ENCODE measurements at regions not wholly inside any gene's neighbourhood (a gene's known extent, or its start where the extent isn't known, plus 50 kb on each side); places are given as distances from the start of the nearest gene placed in this dataset.

GRCh38 chr7:17620566-17620965 is 319.7 kb downstream of the SNX13 start:
- Mint-ChIP-seq H3K27ac (no peak overlapping the region), H3K4me3 (no peak overlapping the region), H3K4me1 (no peaks in the 10 kb centered on the region), H3K36me3 (no peaks in the 10 kb centered on the region), H3K27me3 (no peaks in the 10 kb centered on the region), H3K9me3 (no peaks in the 10 kb centered on the region)

- no peaks in the 10 kb centered on the region for H3K36me3 Mint-ChIP-seq
- no peaks in the 10 kb centered on the region for H3K4me1 Mint-ChIP-seq
- H3K27me3 Mint-ChIP-seq = no peaks in the 10 kb centered on the region
- H3K27ac Mint-ChIP-seq = no peak overlapping the region
- H3K9me3 Mint-ChIP-seq = no peaks in the 10 kb centered on the region
- no peak overlapping the region for H3K4me3 Mint-ChIP-seq
Measured at GRCh38 chr7:17622451-17622850, 317.8 kb downstream of the SNX13 start.

- H3K9me3 Mint-ChIP-seq = no peaks in the 10 kb centered on the region
- no peak overlapping the region for H3K4me3 Mint-ChIP-seq
- no peaks in the 10 kb centered on the region for H3K36me3 Mint-ChIP-seq
- no peak overlapping the region for H3K27ac Mint-ChIP-seq
- H3K27me3 Mint-ChIP-seq = no peaks in the 10 kb centered on the region
- no peaks in the 10 kb centered on the region for H3K4me1 Mint-ChIP-seq
Measured at GRCh38 chr7:17623546-17624185, 316.6 kb downstream of the SNX13 start.

GRCh38 chr7:17624379-17624778 is 315.9 kb downstream of the SNX13 start:
- Mint-ChIP-seq H3K27ac (no peak overlapping the region), H3K27me3 (no peaks in the 10 kb centered on the region), H3K36me3 (no peaks in the 10 kb centered on the region), H3K9me3 (no peaks in the 10 kb centered on the region), H3K4me3 (no peak overlapping the region), H3K4me1 (no peaks in the 10 kb centered on the region)

- Mint-ChIP-seq H3K9me3 (no peaks in the 10 kb centered on the region), H3K36me3 (no peaks in the 10 kb centered on the region), H3K4me1 (no peaks in the 10 kb centered on the region), H3K27me3 (no peaks in the 10 kb centered on the region), H3K27ac (no peak overlapping the region), H3K4me3 (no peak overlapping the region)
Measured at GRCh38 chr7:17625043-17625442, 315.3 kb downstream of the SNX13 start.

- Mint-ChIP-seq H3K4me3 (no peak overlapping the region), H3K9me3 (no peaks in the 10 kb centered on the region)
Measured at GRCh38 chr7:17626235-17626634, 314.1 kb downstream of the SNX13 start.

GRCh38 chr7:17631061-17631460 is 309.2 kb downstream of the SNX13 start:
- H3K36me3 Mint-ChIP-seq = no peaks in the 10 kb centered on the region
- H3K4me3 Mint-ChIP-seq = peak overlapping the region in 1 of 4 donors; percentile 3
- H3K27me3 Mint-ChIP-seq = no peaks in the 10 kb centered on the region
- no peak overlapping the region for H3K27ac Mint-ChIP-seq
- no peaks in the 10 kb centered on the region for H3K9me3 Mint-ChIP-seq
- no peaks in the 10 kb centered on the region for H3K4me1 Mint-ChIP-seq

More at GRCh38 chr7:17626235-17626634, 314.1 kb downstream of the SNX13 start:
- Mint-ChIP-seq H3K36me3 (no peaks in the 10 kb centered on the region), H3K27me3 (no peaks in the 10 kb centered on the region), H3K4me1 (no peaks in the 10 kb centered on the region), H3K27ac (no peak overlapping the region)

GRCh38 chr7:17632384-17632783 is 307.9 kb downstream of the SNX13 start:
- Mint-ChIP-seq H3K4me3 (no peak overlapping the region), H3K27me3 (peaks cover 2% of the 10 kb centered on the region), H3K27ac (no peak overlapping the region), H3K9me3 (no peaks in the 10 kb centered on the region), H3K4me1 (no peaks in the 10 kb centered on the region), H3K36me3 (no peaks in the 10 kb centered on the region)

GRCh38 chr7:17633067-17633466 is 307.2 kb downstream of the SNX13 start:
- Mint-ChIP-seq H3K4me3 (no peak overlapping the region), H3K27me3 (peaks cover 2% of the 10 kb centered on the region), H3K27ac (no peak overlapping the region), H3K36me3 (no peaks in the 10 kb centered on the region), H3K4me1 (no peaks in the 10 kb centered on the region), H3K9me3 (no peaks in the 10 kb centered on the region)

GRCh38 chr7:17638727-17639126 is 301.6 kb downstream of the SNX13 start:
- Mint-ChIP-seq H3K36me3 (no peaks in the 10 kb centered on the region), H3K27ac (no peak overlapping the region), H3K9me3 (peaks cover 0 to 2% (median 0%) of the 10 kb centered on the region in 3 donors), H3K4me1 (no peaks in the 10 kb centered on the region), H3K27me3 (peaks cover 4% of the 10 kb centered on the region), H3K4me3 (no peak overlapping the region)

- Mint-ChIP-seq H3K27ac (no peak overlapping the region), H3K36me3 (no peaks in the 10 kb centered on the region), H3K4me3 (no peak overlapping the region), H3K27me3 (peaks cover 4% of the 10 kb centered on the region), H3K4me1 (no peaks in the 10 kb centered on the region), H3K9me3 (peaks cover 0 to 3% (median 2%) of the 10 kb centered on the region in 3 donors)
Measured at GRCh38 chr7:17640730-17641377, 299.4 kb downstream of the SNX13 start.

- Mint-ChIP-seq H3K27ac (no peak overlapping the region), H3K27me3 (no peaks in the 10 kb centered on the region)
Measured at GRCh38 chr7:17645500-17645899, 294.8 kb downstream of the SNX13 start.

GRCh38 chr7:17646253-17646956 is 293.9 kb downstream of the SNX13 start:
- H3K27ac Mint-ChIP-seq = no peak overlapping the region
- H3K36me3 Mint-ChIP-seq = no peaks in the 10 kb centered on the region
- no peaks in the 10 kb centered on the region for H3K4me1 Mint-ChIP-seq
- H3K9me3 Mint-ChIP-seq = peaks cover 0 to 3% (median 2%) of the 10 kb centered on the region in 3 donors
- H3K27me3 Mint-ChIP-seq = no peaks in the 10 kb centered on the region
- no peak overlapping the region for H3K4me3 Mint-ChIP-seq

More at GRCh38 chr7:17645500-17645899, 294.8 kb downstream of the SNX13 start:
- peaks cover 0 to 3% (median 2%) of the 10 kb centered on the region in 3 donors for H3K9me3 Mint-ChIP-seq
- H3K4me3 Mint-ChIP-seq = no peak overlapping the region
- H3K36me3 Mint-ChIP-seq = no peaks in the 10 kb centered on the region
- no peaks in the 10 kb centered on the region for H3K4me1 Mint-ChIP-seq

- H3K9me3 Mint-ChIP-seq = no peaks in the 10 kb centered on the region
Measured at GRCh38 chr7:17651341-17651740, 289.0 kb downstream of the SNX13 start.

GRCh38 chr7:17651863-17652385 is 288.4 kb downstream of the SNX13 start:
- Mint-ChIP-seq H3K27me3 (no peaks in the 10 kb centered on the region), H3K27ac (no peak overlapping the region), H3K36me3 (no peaks in the 10 kb centered on the region), H3K4me1 (no peaks in the 10 kb centered on the region), H3K9me3 (no peaks in the 10 kb centered on the region), H3K4me3 (no peak overlapping the region)

More at GRCh38 chr7:17651341-17651740, 289.0 kb downstream of the SNX13 start:
- no peaks in the 10 kb centered on the region for H3K27me3 Mint-ChIP-seq
- no peak overlapping the region for H3K4me3 Mint-ChIP-seq
- no peaks in the 10 kb centered on the region for H3K36me3 Mint-ChIP-seq
- no peak overlapping the region for H3K27ac Mint-ChIP-seq
- no peaks in the 10 kb centered on the region for H3K4me1 Mint-ChIP-seq

Data from IgD-negative memory B cell (primary cell).